Kidney (tissue), 13 donors: ENCODE measurements at regions not wholly inside any gene's neighbourhood (a gene's known extent, or its start where the extent isn't known, plus 50 kb on each side); places are given as distances from the start of the nearest gene placed in this dataset.
A peak's percentile ranks its signal among the peaks of the same experiment; 100 is the strongest.

Source experiments
- DNase-seq, 5 donors: peaks; one replicate each; pipeline ENCODE4 v3.0.0-alpha.2; 2013 to 2020
- FAIRE-seq: peaks from 2 replicates; lab custom pipeline; 2012; peaks lifted over from hg19 to GRCh38; lab: Jason Lieb, UNC
- H3K27ac ChIP-seq, 2 donors: one replicate each; pipeline ENCODE4 v1.7.0; 2013; ENCODE audit warnings: low read depth in 2 of 2, low read length in 2 of 2, inconsistent platforms in 1 of 2
- H3K27me3 ChIP-seq: one replicate; pipeline ENCODE4 v1.7.1; 2013; ENCODE audit warnings: low read length, inconsistent platforms; ENCODE audit not compliant: control insufficient read depth, insufficient read depth
- H3K36me3 ChIP-seq, 3 donors: one replicate each; pipeline versions ENCODE4 v1.7.0 to v1.7.1; 2013; ENCODE audit warnings: low read length in 3 of 3, control low read depth in 1 of 3, inconsistent platforms in 1 of 3; ENCODE audit not compliant: insufficient read depth in 3 of 3, control insufficient read depth in 2 of 3
- H3K4me1 ChIP-seq, 3 donors: one replicate each; pipeline versions ENCODE4 v1.7.0 to v1.7.1; 2013; ENCODE audit warnings: low read length in 3 of 3, inconsistent platforms in 1 of 3, low read depth in 1 of 3; ENCODE audit not compliant: control insufficient read depth in 2 of 3, insufficient read depth in 2 of 3
- H3K4me3 ChIP-seq, 3 donors: one replicate each; pipeline versions ENCODE4 v1.7.0 to v1.8.1; 2013; ENCODE audit warnings: low read length in 3 of 3, control low read depth in 1 of 3, inconsistent platforms in 1 of 3
- H3K9ac ChIP-seq, 3 donors: one replicate each; pipeline versions ENCODE4 v1.7.0 to v1.7.1; 2013; ENCODE audit warnings: low read length in 3 of 3, control low read depth in 1 of 3, inconsistent platforms in 1 of 3
- H3K9me3 ChIP-seq, 3 donors: one replicate each; pipeline versions ENCODE4 v1.7.0 to v1.7.1; 2013; ENCODE audit warnings: low read length in 3 of 3, control low read depth in 1 of 3, inconsistent platforms in 1 of 3; ENCODE audit not compliant: control insufficient read depth in 2 of 3, insufficient read depth in 1 of 3
- CTCF ChIP-seq: IDR thresholded peaks from 3 replicates; pipeline ENCODE4 v1.5.1; 2012; ENCODE audit warnings: mild to moderate bottlenecking, moderate library complexity, borderline replicate concordance; ENCODE audit not compliant: insufficient read depth; ENCODE audit errors: extremely low read depth
- intact Hi-C: fragments of 100-400 bp; cut with DNase I; formaldehyde crosslinking; loops from one replicate; pipeline ENCODE4 v1.11.1; 2022
- donor health status: control.
- donor health status: control.
- donor health status: control.
- donor health status: control.
- donor health status: control.
- donor health status: DM: yes; HTN: yes; CAD: no.
- donor health status: Normal renal cell carcinoma (clear cell type).

- Histone ChIP-seq H3K4me3 (no peak overlapping the region), H3K27me3 (no peaks in the 10 kb centered on the region), H3K27ac (no peak overlapping the region), H3K4me1 (no peaks in the 10 kb centered on the region), H3K36me3 (no peaks in the 10 kb centered on the region), H3K9ac (no peak overlapping the region), H3K9me3 (peaks cover 0 to 5% (median 0%) of the 10 kb centered on the region in 3 donors)
- no peak for FAIRE-seq
- no peak for DNase-seq
- TF ChIP-seq CTCF = no peak
- intact Hi-C loops = no loop called here
Observed at GRCh38 chr18:73045037-73045436, 177.2 kb upstream of the NETO1 start.

GRCh38 chr18:73043611-73044010 lies 175.8 kb upstream of the NETO1 start:
- H3K9ac ChIP-seq = no peak overlapping the region
- H3K4me1 ChIP-seq = no peaks in the 10 kb centered on the region
- DNase-seq (no peak), FAIRE-seq (no peak)
- no peaks in the 10 kb centered on the region for H3K9me3 ChIP-seq
- intact Hi-C loops = no loop called here
- TF ChIP-seq CTCF = no peak
- H3K36me3 ChIP-seq = no peaks in the 10 kb centered on the region
- no peaks in the 10 kb centered on the region for H3K27me3 ChIP-seq
- H3K4me3 ChIP-seq = no peak overlapping the region
- H3K27ac ChIP-seq = no peak overlapping the region

GRCh38 chr18:73043211-73043610 lies 175.4 kb upstream of the NETO1 start:
- H3K27ac ChIP-seq = no peak overlapping the region
- H3K9ac ChIP-seq = no peak overlapping the region
- H3K9me3 ChIP-seq = no peaks in the 10 kb centered on the region
- no peak for FAIRE-seq
- no peaks in the 10 kb centered on the region for H3K27me3 ChIP-seq
- no peaks in the 10 kb centered on the region for H3K36me3 ChIP-seq
- H3K4me1 ChIP-seq = no peaks in the 10 kb centered on the region
- no peak for TF ChIP-seq CTCF
- DNase-seq = peak in 2 of 5 donors; percentile 16 to 26
- intact Hi-C loops = no loop called here
- no peak overlapping the region for H3K4me3 ChIP-seq

GRCh38 chr18:73040247-73040646 lies 172.5 kb upstream of the NETO1 start:
- Histone ChIP-seq H3K36me3 (no peaks in the 10 kb centered on the region), H3K9me3 (no peaks in the 10 kb centered on the region), H3K4me1 (no peaks in the 10 kb centered on the region), H3K27ac (no peak overlapping the region), H3K9ac (no peak overlapping the region), H3K27me3 (no peaks in the 10 kb centered on the region), H3K4me3 (peak overlapping the region in 1 of 3 donors; percentile 17)
- intact Hi-C loops = no loop called here
- FAIRE-seq (no peak), DNase-seq (peak in 1 of 5 donors; percentile 43)
- no peak for TF ChIP-seq CTCF
